PC-3 (cell line): ENCODE measurements at regions not wholly inside any gene's neighbourhood (a gene's known extent, or its start where the extent isn't known, plus 50 kb on each side); places are given as distances from the start of the nearest gene placed in this dataset.
"Not testable (repeated sequence)": the region's sequence is repeated elsewhere in the genome, so short reads cannot be mapped to it uniquely, and the experiment has no call there.

ENCODE experiments used
- ATAC-seq: fragments of 200-7000 bp; cut with Tn5 transposase; 2 replicates; pipeline ENCODE4 v1.9.1; 2020; ENCODE audit warnings: mild to moderate bottlenecking, moderate library complexity
- BruUV-seq: library from RNA; stranded (reverse); fragments of 400-500 nt; replicated peaks from 2 replicates; lab custom pipeline; 2021; lab: Mats Ljungman, UMichigan
- CTCF ChIA-PET: fragments of 300-600 bp; sonication (Branson Sonifier 250); formaldehyde crosslinking; loops from one replicate; lab custom pipeline; 2022; ENCODE audit warnings: antibody characterized with exemption; lab: Charles Lee
- POLR2A ChIA-PET: fragments of 300-600 bp; sonication (Branson Sonifier 250); formaldehyde crosslinking; loops from one replicate; lab custom pipeline; 2022; ENCODE audit warnings: antibody characterized with exemption; ENCODE audit not compliant: unreplicated experiment; lab: Charles Lee
- DNase-seq: peaks from one replicate; pipeline ENCODE4 v3.0.0-alpha.2; 2015
- H2AFZ ChIP-seq: fragments of 300-600 bp; sonication (generic); 2 replicates; pipeline ENCODE4 v1.6.0; 2016; ENCODE audit warnings: antibody characterized with exemption, low read length
- H3F3A ChIP-seq: fragments of 300-600 bp; sonication (generic); one replicate; pipeline ENCODE4 v1.6.0; 2017; ENCODE audit warnings: antibody characterized with exemption, low read length, control low read depth, mild to moderate bottlenecking; ENCODE audit not compliant: unreplicated experiment
- H3K27ac ChIP-seq: fragments of 300-600 bp; sonication (generic); 2 replicates; pipeline ENCODE4 v1.5.1; 2016; ENCODE audit warnings: mild to moderate bottlenecking, low read length
- H3K27me3 ChIP-seq: fragments of 300-600 bp; sonication (generic); 2 replicates; pipeline ENCODE4 v1.6.1; 2016; ENCODE audit warnings: low read length, mixed read lengths
- H3K36me3 ChIP-seq: fragments of 300-600 bp; sonication (generic); 2 replicates; pipeline ENCODE4 v1.6.1; 2016; ENCODE audit warnings: low read depth, mixed run types, low read length, mixed read lengths
- H3K4me1 ChIP-seq: fragments of 300-600 bp; sonication (generic); 2 replicates; pipeline ENCODE4 v1.5.1; 2016; ENCODE audit warnings: low read length; ENCODE audit not compliant: insufficient read depth
- H3K4me2 ChIP-seq: fragments of 300-600 bp; sonication (generic); 2 replicates; pipeline ENCODE4 v1.6.0; 2016; ENCODE audit warnings: low read length
- H3K4me3 ChIP-seq: fragments of 300-600 bp; sonication (generic); 2 replicates; pipeline ENCODE4 v1.5.1; 2016; ENCODE audit warnings: mild to moderate bottlenecking, low read length, mixed read lengths
- H3K79me2 ChIP-seq: fragments of 300-600 bp; sonication (generic); 2 replicates; pipeline ENCODE4 v1.6.1; 2017; ENCODE audit warnings: low read length, mixed read lengths
- H3K9ac ChIP-seq: fragments of 300-600 bp; sonication (generic); 2 replicates; pipeline ENCODE4 v1.6.0; 2016; ENCODE audit warnings: mild to moderate bottlenecking, low read length
- H3K9me2 ChIP-seq: fragments of 300-600 bp; sonication (generic); replicated peaks from 2 replicates; pipeline ENCODE4 v1.6.1; 2016; ENCODE audit warnings: mixed run types, low read length, mixed read lengths
- H3K9me3 ChIP-seq: fragments of 300-600 bp; sonication (generic); 2 replicates; pipeline ENCODE4 v1.6.1; 2016; ENCODE audit warnings: low read length, mixed read lengths
- H4K20me1 ChIP-seq: fragments of 300-600 bp; sonication (generic); 2 replicates; pipeline ENCODE4 v1.6.1; 2016; ENCODE audit warnings: low read length, mixed read lengths
- CTCF ChIP-seq: fragments of 300-600 bp; sonication (generic); conservative IDR thresholded peaks from 2 replicates; pipeline ENCODE4 v1.5.1; 2017; ENCODE audit warnings: antibody characterized with exemption, low read depth, mild to moderate bottlenecking, low read length
- EZH2 ChIP-seq: fragments of 300-600 bp; sonication (generic); IDR thresholded peaks from one replicate; pipeline ENCODE4 v1.6.1; 2017; ENCODE audit warnings: antibody characterized with exemption, mild to moderate bottlenecking, low read length; ENCODE audit not compliant: unreplicated experiment
- EZH2phosphoT487 ChIP-seq: fragments of 300-600 bp; sonication (generic); IDR thresholded peaks from 2 replicates; pipeline ENCODE4 v1.6.1; 2018; ENCODE audit warnings: mild to moderate bottlenecking, antibody characterized with exemption, low read length, borderline replicate concordance
- intact Hi-C: fragments of 100-400 bp; cut with micrococcal nuclease; formaldehyde crosslinking; loops from 2 replicates; pipeline ENCODE4 v1.9.0; 2023

- Histone ChIP-seq H3K9ac (no peak overlapping the region), H2AFZ (no peak overlapping the region), H3K4me2 (no peak overlapping the region), H3K4me3 (no peak overlapping the region), H3K9me3 (no peaks in the 10 kb centered on the region), H4K20me1 (no peaks in the 10 kb centered on the region), H3K79me2 (no peaks in the 10 kb centered on the region), H3K36me3 (no peaks in the 10 kb centered on the region), H3K27me3 (no peaks in the 10 kb centered on the region), H3F3A (no peaks in the 10 kb centered on the region), H3K27ac (no peak overlapping the region), H3K4me1 (no peaks in the 10 kb centered on the region), H3K9me2 (no peaks in the 10 kb centered on the region)
- intact Hi-C loops = no loop called here
- POLR2A ChIA-PET = interaction anchor here (0.5 kb wide), 1 partner anchor 1296 kb away, joined by 3 read pairs; no protein-coding TSS in a partner anchor
- DNase-seq (no peak), ATAC-seq (no peak)
- TF ChIP-seq EZH2 (no peak), CTCF (no peak), EZH2phosphoT487 (no peak)
- CTCF ChIA-PET = no interaction called here
- no TSS peak for BruUV-seq
These were observed 96.1 kb upstream of the IFNG-AS1 start for GRCh38 chr12:67893022-67893580.

- H3K4me3 ChIP-seq, H3K9me2 ChIP-seq, H3K4me2 ChIP-seq, H4K20me1 ChIP-seq, CTCF ChIA-PET, POLR2A ChIA-PET, H3K4me1 ChIP-seq, H3K27me3 ChIP-seq, H3F3A ChIP-seq, H3K9ac ChIP-seq, BruUV-seq, DNase-seq, H3K27ac ChIP-seq, H2AFZ ChIP-seq, H3K9me3 ChIP-seq, H3K79me2 ChIP-seq, H3K36me3 ChIP-seq, ATAC-seq, intact Hi-C loops: not testable (repeated sequence)
These were observed 88.8 kb upstream of the IFNG-AS1 start for GRCh38 chr12:67900418-67900817.

GRCh38 chr12:67909091-67909531 is 80.1 kb upstream of the IFNG-AS1 start:
- no peak for TF ChIP-seq EZH2phosphoT487
- TF ChIP-seq EZH2 = no peak
- no peak for TF ChIP-seq CTCF
- H3K9me2 ChIP-seq = no peaks in the 10 kb centered on the region
- BruUV-seq = no TSS peak
- ATAC-seq (peak; percentile 25), DNase-seq (peak; percentile 82)
- H3K79me2 ChIP-seq = no peaks in the 10 kb centered on the region
- no peaks in the 10 kb centered on the region for H3F3A ChIP-seq
- no peaks in the 10 kb centered on the region for H4K20me1 ChIP-seq
- H3K36me3 ChIP-seq = no peaks in the 10 kb centered on the region
- no peaks in the 10 kb centered on the region for H3K27me3 ChIP-seq
- intact Hi-C loops = no loop called here
- H3K27ac ChIP-seq = peak overlapping the region; percentile 89
- peak overlapping the region; percentile 49 for H3K4me2 ChIP-seq
- H3K4me1 ChIP-seq = peaks cover 38% of the 10 kb centered on the region
- CTCF ChIA-PET = interaction anchor here (0.8 kb wide), 1 partner anchor 32 kb away, joined by 4 read pairs; no protein-coding TSS in a partner anchor
- H3K9me3 ChIP-seq = no peaks in the 10 kb centered on the region
- no peak overlapping the region for H3K4me3 ChIP-seq
- POLR2A ChIA-PET = no interaction called here
- H3K9ac ChIP-seq = no peak overlapping the region
- no peak overlapping the region for H2AFZ ChIP-seq
